A549 (cell line): ENCODE measurements at regions not wholly inside any gene's neighbourhood (a gene's known extent, or its start where the extent isn't known, plus 50 kb on each side); places are given as distances from the start of the nearest gene placed in this dataset.

Experiments
- ATAC-seq, 2 experiments: fragments of 200-7000 bp in 1 of 2; fragments of >200 bp in 1 of 2; cut with Nextera tagmentation in 1 of 2; cut with Tn5 transposase in 1 of 2; 3 replicates each; pipeline versions ENCODE4 v1.8.0 to v1.9.1; 2018 to 2020; ENCODE audit warnings: mild to moderate bottlenecking in 1 of 2, moderate library complexity in 1 of 2
- CTCF ChIA-PET: fragments of 300-600 bp; sonication (Branson Sonifier 250); formaldehyde crosslinking; extraction: SDS; loops from one replicate; lab custom pipeline; 2021; ENCODE audit warnings: antibody characterized with exemption, inconsistent platforms; lab: Yijun Ruan, JAX
- POLR2A ChIA-PET: fragments of 350-600 bp; formaldehyde crosslinking; extraction: SDS; loops from one replicate; lab custom pipeline; 2021; ENCODE audit warnings: antibody characterized with exemption, inconsistent platforms; lab: Yijun Ruan, JAX
- DNase-seq, 2 experiments: peaks; one replicate each; pipeline versions ENCODE4 v3.0.0 to v3.0.0-alpha.2; 2011 to 2016; ENCODE audit warnings: low read depth in 1 of 2, low spot score in 1 of 2
- FAIRE-seq: peaks from 2 replicates; lab custom pipeline; 2011; peaks lifted over from hg19 to GRCh38; lab: Jason Lieb, UNC
- H3K27ac ChIP-seq, 2 experiments: fragments of >200 bp; sonication (Bioruptor Twin); formaldehyde crosslinking; 3 replicates each; pipeline ENCODE4 v1.5.1; 2016 to 2017
- H3K4me1 ChIP-seq: fragments of >200 bp; sonication (Bioruptor Twin); formaldehyde crosslinking; 3 replicates; pipeline ENCODE4 v1.6.1; 2016
- H3K4me2 ChIP-seq: fragments of >200 bp; sonication (Bioruptor Twin); formaldehyde crosslinking; 3 replicates; pipeline ENCODE4 v1.6.1; 2016
- H3K4me3 ChIP-seq: fragments of >200 bp; sonication (Bioruptor Twin); formaldehyde crosslinking; 3 replicates; pipeline ENCODE4 v1.5.1; 2016
- H3K9me3 ChIP-seq: fragments of >200 bp; sonication (Bioruptor Twin); formaldehyde crosslinking; 3 replicates; pipeline ENCODE4 v1.6.1; 2016
- CBX2 ChIP-seq: fragments of 200-600 bp; sonication (generic); IDR thresholded peaks from 2 replicates; pipeline ENCODE4 v1.6.1; 2016; ENCODE audit warnings: low read depth, mild to moderate bottlenecking, borderline replicate concordance
- CHD2 ChIP-seq: fragments of 150-350 bp; IDR thresholded peaks from 2 replicates; pipeline ENCODE4 v1.6.1; 2014; ENCODE audit warnings: low read length; ENCODE audit not compliant: partially characterized antibody
- CHD4 ChIP-seq: fragments of 200-600 bp; sonication (generic); IDR thresholded peaks from 2 replicates; pipeline ENCODE4 v1.6.1; 2016; ENCODE audit warnings: antibody characterized with exemption, mild to moderate bottlenecking, borderline replicate concordance
- EHMT2 ChIP-seq: fragments of 200-600 bp; sonication (generic); IDR thresholded peaks from 2 replicates; pipeline ENCODE4 v1.6.1; 2016; ENCODE audit warnings: antibody characterized with exemption, low read depth, mild to moderate bottlenecking, moderate library complexity
- FOSB ChIP-seq: fragments of 250-450 bp; sonication (Bioruptor Pico); IDR thresholded peaks from 2 replicates; pipeline ENCODE4 v1.5.0; 2020; ENCODE audit warnings: mild to moderate bottlenecking, moderate library complexity
- HDAC2 ChIP-seq: fragments of 200-600 bp; sonication (generic); IDR thresholded peaks from 2 replicates; pipeline ENCODE4 v1.6.1; 2016
- HEYL ChIP-seq: fragments of 250-450 bp; sonication (Bioruptor Pico); IDR thresholded peaks from 2 replicates; pipeline ENCODE4 v1.8.0; 2021; ENCODE audit warnings: mild to moderate bottlenecking, moderate library complexity
- JUN ChIP-seq, 2 experiments: fragments of >200 bp; sonication (Bioruptor Twin); formaldehyde crosslinking; IDR thresholded peaks; 2 replicates in 1 of 2; 3 replicates in 1 of 2; pipeline ENCODE4 v1.6.1; 2016 to 2017
- KDM1A ChIP-seq: fragments of 200-600 bp; sonication (generic); IDR thresholded peaks from 2 replicates; pipeline ENCODE4 v1.6.1; 2016; ENCODE audit warnings: low read depth, mild to moderate bottlenecking
- KDM5A ChIP-seq: fragments of 200-600 bp; sonication (generic); IDR thresholded peaks from 2 replicates; pipeline ENCODE4 v1.6.1; 2016; ENCODE audit warnings: antibody characterized with exemption, mild to moderate bottlenecking
- MAFK ChIP-seq: fragments of 450-650 bp; IDR thresholded peaks from 2 replicates; pipeline ENCODE4 v1.6.1; 2014; ENCODE audit not compliant: partially characterized antibody
- SMC3 ChIP-seq: fragments of >200 bp; sonication (Bioruptor Twin); formaldehyde crosslinking; IDR thresholded peaks from 3 replicates; pipeline ENCODE4 v1.6.1; 2018; ENCODE audit warnings: inconsistent platforms
- TFCP2L1 ChIP-seq: fragments of 250-450 bp; sonication (Bioruptor Pico); IDR thresholded peaks from 2 replicates; pipeline ENCODE4 v1.5.0; 2021; ENCODE audit warnings: mild to moderate bottlenecking
- ZC3H11A ChIP-seq: fragments of 450-650 bp; IDR thresholded peaks from 2 replicates; pipeline ENCODE4 v1.6.1; 2014; ENCODE audit warnings: antibody characterized with exemption, mild to moderate bottlenecking
- ZFP36 ChIP-seq: fragments of 450-650 bp; IDR thresholded peaks from 2 replicates; pipeline ENCODE4 v1.6.1; 2014; ENCODE audit warnings: borderline replicate concordance; ENCODE audit not compliant: partially characterized antibody
- ZNF302 ChIP-seq: fragments of 250-450 bp; sonication (Bioruptor Pico); IDR thresholded peaks from 2 replicates; pipeline ENCODE4 v1.9.0; 2021; ENCODE audit warnings: inconsistent platforms, mild to moderate bottlenecking, moderate library complexity
- WGBS: methylation state at CpG from one replicate; pipeline ENCODE4 v1.1.6; 2017; ENCODE audit errors: missing lambda C conversion rate; 5-methylcytosine and 5-hydroxymethylcytosine counted together
- TF ChIP-seq, protein P1 (sequence below): fragments of >200 bp; sonication (Bioruptor Twin); formaldehyde crosslinking; IDR thresholded peaks from 2 replicates; pipeline ENCODE4 v1.6.1; 2016
- TF ChIP-seq, protein P2 (sequence below): fragments of >200 bp; sonication (Bioruptor Twin); formaldehyde crosslinking; IDR thresholded peaks from 3 replicates; pipeline ENCODE4 v1.5.1; 2016
- TF ChIP-seq, protein P3 (sequence below): fragments of 450-650 bp; IDR thresholded peaks from 2 replicates; pipeline ENCODE4 v1.6.1; 2014; ENCODE audit warnings: antibody characterized with exemption
- TF ChIP-seq, protein P4 (sequence below): fragments of >200 bp; sonication (Bioruptor Twin); formaldehyde crosslinking; IDR thresholded peaks from 3 replicates; pipeline ENCODE4 v1.6.1; 2016
- TF ChIP-seq, protein P5 (sequence below): fragments of 200-600 bp; sonication (generic); IDR thresholded peaks from 2 replicates; pipeline ENCODE4 v1.6.1; 2016; ENCODE audit warnings: antibody characterized with exemption, mild to moderate bottlenecking, moderate library complexity
- TF ChIP-seq, protein P6 (sequence below): IDR thresholded peaks from 2 replicates; pipeline ENCODE4 v1.6.1; 2012; ENCODE audit warnings: low read depth, borderline replicate concordance

DNA sequence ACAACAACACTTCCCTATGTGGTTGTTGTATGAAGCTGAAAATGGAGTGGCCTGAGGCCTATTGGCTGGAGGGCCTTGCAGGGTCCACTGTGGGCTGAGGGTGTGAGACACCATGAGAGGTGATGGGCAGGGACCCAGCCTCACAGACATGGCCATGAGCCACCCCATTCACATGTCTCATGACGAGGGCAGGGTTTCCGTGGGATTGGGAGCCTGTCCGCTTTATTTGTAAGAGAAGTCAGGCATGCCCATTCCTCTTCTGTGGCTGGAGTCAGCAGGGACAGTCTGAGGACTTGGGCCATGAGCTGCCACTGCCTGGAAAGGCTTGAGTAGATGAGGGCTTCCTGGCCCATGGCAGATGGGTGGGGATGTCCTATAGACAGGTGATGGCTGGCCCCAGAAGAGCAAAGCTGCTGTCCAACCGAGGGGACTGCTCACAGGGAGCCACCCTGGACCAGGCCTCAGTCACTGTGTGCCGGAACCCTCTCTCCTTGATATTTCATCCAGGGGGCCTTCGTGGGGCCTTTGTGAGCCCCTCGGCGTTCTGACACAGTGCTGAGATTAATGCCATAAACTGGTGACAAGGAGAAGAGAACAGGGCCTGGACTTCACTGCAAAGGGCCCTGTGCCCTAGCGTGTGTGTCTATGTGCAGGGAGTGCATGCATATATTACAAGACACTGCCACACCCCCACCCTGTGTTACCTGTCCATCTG is 971.9 kb downstream of the BRD1 start:
- Histone ChIP-seq H3K4me3 (no peak overlapping the region), H3K4me1 (no peaks in the 10 kb centered on the region), H3K9me3 (no peaks in the 10 kb centered on the region), H3K27ac (no peak overlapping the region), H3K4me2 (no peak overlapping the region)
- no peak for FAIRE-seq
- TF ChIP-seq ZC3H11A (no peak), KDM1A (no peak), CBX2 (no peak), SMC3 (no peak), TFCP2L1 (no peak)
- TF ChIP-seq, protein P1, sequence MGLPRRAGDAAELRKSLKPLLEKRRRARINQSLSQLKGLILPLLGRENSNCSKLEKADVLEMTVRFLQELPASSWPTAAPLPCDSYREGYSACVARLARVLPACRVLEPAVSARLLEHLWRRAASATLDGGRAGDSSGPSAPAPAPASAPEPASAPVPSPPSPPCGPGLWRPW = no peak
- TF ChIP-seq, protein P2, sequence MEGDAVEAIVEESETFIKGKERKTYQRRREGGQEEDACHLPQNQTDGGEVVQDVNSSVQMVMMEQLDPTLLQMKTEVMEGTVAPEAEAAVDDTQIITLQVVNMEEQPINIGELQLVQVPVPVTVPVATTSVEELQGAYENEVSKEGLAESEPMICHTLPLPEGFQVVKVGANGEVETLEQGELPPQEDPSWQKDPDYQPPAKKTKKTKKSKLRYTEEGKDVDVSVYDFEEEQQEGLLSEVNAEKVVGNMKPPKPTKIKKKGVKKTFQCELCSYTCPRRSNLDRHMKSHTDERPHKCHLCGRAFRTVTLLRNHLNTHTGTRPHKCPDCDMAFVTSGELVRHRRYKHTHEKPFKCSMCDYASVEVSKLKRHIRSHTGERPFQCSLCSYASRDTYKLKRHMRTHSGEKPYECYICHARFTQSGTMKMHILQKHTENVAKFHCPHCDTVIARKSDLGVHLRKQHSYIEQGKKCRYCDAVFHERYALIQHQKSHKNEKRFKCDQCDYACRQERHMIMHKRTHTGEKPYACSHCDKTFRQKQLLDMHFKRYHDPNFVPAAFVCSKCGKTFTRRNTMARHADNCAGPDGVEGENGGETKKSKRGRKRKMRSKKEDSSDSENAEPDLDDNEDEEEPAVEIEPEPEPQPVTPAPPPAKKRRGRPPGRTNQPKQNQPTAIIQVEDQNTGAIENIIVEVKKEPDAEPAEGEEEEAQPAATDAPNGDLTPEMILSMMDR = no peak
- CTCF ChIA-PET = no interaction called here
- WGBS = 7% methylated on average over 7 of the region's 9 CpGs
- POLR2A ChIA-PET = no interaction called here
- no peak for ATAC-seq
- DNase-seq = no peak

DNA sequence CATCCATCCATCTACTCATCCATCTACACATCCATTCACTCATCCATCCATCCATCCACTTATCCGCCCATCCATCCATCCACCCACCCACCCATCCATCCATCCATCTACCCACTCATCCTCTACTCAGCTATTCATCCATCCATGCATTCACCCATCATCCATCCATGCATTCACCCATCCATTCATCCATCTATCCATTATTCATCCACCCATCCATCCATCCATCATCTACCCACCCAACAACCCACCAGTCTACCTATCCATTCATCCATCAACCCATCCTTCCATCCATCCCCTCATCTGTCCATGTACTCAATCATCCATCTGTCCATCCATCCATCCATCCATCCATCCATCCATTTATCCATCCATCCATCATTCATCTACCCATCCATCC is 972.7 kb downstream of the BRD1 start:
- TF ChIP-seq ZNF302 (CRISPR knock-in tag) (no peak), CHD4 (no peak), ZFP36 (no peak)
- TF ChIP-seq, protein P3, sequence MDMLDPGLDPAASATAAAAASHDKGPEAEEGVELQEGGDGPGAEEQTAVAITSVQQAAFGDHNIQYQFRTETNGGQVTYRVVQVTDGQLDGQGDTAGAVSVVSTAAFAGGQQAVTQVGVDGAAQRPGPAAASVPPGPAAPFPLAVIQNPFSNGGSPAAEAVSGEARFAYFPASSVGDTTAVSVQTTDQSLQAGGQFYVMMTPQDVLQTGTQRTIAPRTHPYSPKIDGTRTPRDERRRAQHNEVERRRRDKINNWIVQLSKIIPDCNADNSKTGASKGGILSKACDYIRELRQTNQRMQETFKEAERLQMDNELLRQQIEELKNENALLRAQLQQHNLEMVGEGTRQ = no peak
- no peak for DNase-seq
- 0% methylated on average over 1 of the region's 1 CpG for WGBS
- Histone ChIP-seq H3K4me3 (no peak overlapping the region), H3K9me3 (no peaks in the 10 kb centered on the region), H3K4me1 (no peaks in the 10 kb centered on the region), H3K4me2 (no peak overlapping the region), H3K27ac (no peak overlapping the region)
- FAIRE-seq = no peak
- ChIA-PET CTCF (no interaction called here), POLR2A (interaction anchor here (0.5 kb wide), 1 partner anchor 457 kb away, joined by 4 read pairs; no protein-coding TSS in a partner anchor)
- ATAC-seq = no peak

DNA sequence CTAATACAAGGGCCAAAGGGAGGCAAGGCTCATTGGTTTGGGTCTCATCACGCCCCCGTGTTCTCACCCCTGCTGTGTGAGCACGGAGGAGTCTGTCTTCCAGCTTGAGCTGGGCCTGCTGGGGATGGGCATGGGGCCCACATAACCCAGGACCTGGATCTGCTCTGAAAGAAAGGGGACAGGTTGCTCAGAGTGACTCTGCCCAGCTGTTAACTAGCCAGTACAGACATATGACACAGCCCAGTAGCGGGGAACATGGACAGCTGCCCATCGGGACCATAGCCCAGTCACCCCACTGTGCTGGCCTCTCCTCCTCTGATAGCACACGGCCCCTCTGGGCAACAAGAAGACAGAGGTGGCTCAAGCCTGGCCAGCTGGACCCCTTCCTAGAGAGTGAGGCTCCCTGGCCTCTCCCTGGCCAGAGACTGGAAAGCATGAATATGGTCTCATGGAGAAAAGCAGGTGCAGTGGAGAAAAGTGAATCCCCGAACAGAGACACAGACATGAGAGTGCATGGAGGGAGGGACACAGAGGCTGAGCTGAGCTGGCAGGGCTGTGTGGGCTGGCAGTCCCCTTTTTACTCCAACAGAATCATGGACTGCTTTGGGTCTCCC is 973.9 kb downstream of the BRD1 start:
- H3K4me1 ChIP-seq = no peaks in the 10 kb centered on the region
- 0% methylated on average over 1 of the region's 7 CpGs for WGBS
- ATAC-seq = no peak
- no peak for DNase-seq
- no peak overlapping the region for H3K4me3 ChIP-seq
- POLR2A ChIA-PET = no interaction called here
- no peak overlapping the region for H3K4me2 ChIP-seq
- no peaks in the 10 kb centered on the region for H3K9me3 ChIP-seq
- CTCF ChIA-PET = no interaction called here
- no peak overlapping the region for H3K27ac ChIP-seq
- FAIRE-seq = no peak
- TF ChIP-seq CHD2 (no peak), KDM5A (no peak), HDAC2 (no peak), HEYL (CRISPR knock-in tag) (no peak), FOSB (CRISPR knock-in tag) (no peak), JUN (IDR thresholded peaks at IDR 0.05) (no peak), EHMT2 (no peak), ZNF302 (CRISPR knock-in tag) (no peak), MAFK (no peak)
- TF ChIP-seq, protein P2 = no peak
- TF ChIP-seq, protein P4, sequence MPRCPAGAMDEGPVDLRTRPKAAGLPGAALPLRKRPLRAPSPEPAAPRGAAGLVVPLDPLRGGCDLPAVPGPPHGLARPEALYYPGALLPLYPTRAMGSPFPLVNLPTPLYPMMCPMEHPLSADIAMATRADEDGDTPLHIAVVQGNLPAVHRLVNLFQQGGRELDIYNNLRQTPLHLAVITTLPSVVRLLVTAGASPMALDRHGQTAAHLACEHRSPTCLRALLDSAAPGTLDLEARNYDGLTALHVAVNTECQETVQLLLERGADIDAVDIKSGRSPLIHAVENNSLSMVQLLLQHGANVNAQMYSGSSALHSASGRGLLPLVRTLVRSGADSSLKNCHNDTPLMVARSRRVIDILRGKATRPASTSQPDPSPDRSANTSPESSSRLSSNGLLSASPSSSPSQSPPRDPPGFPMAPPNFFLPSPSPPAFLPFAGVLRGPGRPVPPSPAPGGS = no peak
- TF ChIP-seq, protein P5, sequence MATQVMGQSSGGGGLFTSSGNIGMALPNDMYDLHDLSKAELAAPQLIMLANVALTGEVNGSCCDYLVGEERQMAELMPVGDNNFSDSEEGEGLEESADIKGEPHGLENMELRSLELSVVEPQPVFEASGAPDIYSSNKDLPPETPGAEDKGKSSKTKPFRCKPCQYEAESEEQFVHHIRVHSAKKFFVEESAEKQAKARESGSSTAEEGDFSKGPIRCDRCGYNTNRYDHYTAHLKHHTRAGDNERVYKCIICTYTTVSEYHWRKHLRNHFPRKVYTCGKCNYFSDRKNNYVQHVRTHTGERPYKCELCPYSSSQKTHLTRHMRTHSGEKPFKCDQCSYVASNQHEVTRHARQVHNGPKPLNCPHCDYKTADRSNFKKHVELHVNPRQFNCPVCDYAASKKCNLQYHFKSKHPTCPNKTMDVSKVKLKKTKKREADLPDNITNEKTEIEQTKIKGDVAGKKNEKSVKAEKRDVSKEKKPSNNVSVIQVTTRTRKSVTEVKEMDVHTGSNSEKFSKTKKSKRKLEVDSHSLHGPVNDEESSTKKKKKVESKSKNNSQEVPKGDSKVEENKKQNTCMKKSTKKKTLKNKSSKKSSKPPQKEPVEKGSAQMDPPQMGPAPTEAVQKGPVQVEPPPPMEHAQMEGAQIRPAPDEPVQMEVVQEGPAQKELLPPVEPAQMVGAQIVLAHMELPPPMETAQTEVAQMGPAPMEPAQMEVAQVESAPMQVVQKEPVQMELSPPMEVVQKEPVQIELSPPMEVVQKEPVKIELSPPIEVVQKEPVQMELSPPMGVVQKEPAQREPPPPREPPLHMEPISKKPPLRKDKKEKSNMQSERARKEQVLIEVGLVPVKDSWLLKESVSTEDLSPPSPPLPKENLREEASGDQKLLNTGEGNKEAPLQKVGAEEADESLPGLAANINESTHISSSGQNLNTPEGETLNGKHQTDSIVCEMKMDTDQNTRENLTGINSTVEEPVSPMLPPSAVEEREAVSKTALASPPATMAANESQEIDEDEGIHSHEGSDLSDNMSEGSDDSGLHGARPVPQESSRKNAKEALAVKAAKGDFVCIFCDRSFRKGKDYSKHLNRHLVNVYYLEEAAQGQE = no peak
- TF ChIP-seq, protein P6, sequence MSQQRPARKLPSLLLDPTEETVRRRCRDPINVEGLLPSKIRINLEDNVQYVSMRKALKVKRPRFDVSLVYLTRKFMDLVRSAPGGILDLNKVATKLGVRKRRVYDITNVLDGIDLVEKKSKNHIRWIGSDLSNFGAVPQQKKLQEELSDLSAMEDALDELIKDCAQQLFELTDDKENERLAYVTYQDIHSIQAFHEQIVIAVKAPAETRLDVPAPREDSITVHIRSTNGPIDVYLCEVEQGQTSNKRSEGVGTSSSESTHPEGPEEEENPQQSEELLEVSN = no peak
